ENCODE measurements at regions not wholly inside any gene's neighbourhood (a gene's known extent, or its start where the extent isn't known, plus 50 kb on each side); places are given as distances from the start of the nearest gene placed in this dataset.

GRCh38 chr12:20030826-20031225 lies 337.5 kb upstream of the PDE3A start:
- TF ChIP-seq BHLHE40 (IDR thresholded peaks at IDR 0.05; ENCODE audit: borderline replicate concordance) (no peak), ELF4 (IDR thresholded peaks at IDR 0.05) (no peak), ZNF384 (IDR thresholded peaks at IDR 0.05) (no peak), PKNOX1 (IDR thresholded peaks at IDR 0.05) (no peak), ARNT (IDR thresholded peaks at IDR 0.05) (no peak), TARDBP (IDR thresholded peaks at IDR 0.05) (no peak), SUZ12 (IDR thresholded peaks at IDR 0.05) (no peak)

Data from HEK293T (cell line).